H1 (cell line): ENCODE measurements at regions not wholly inside any gene's neighbourhood (a gene's known extent, or its start where the extent isn't known, plus 50 kb on each side); places are given as distances from the start of the nearest gene placed in this dataset.

Experiments
- CTCF ChIA-PET: fragments of 300-600 bp; sonication (Branson Sonifier 250); formaldehyde crosslinking; loops from one replicate; lab custom pipeline; 2021; ENCODE audit not compliant: partially characterized antibody; lab: Charles Lee
- POLR2A ChIA-PET: fragments of 300-600 bp; sonication (Branson Sonifier 250); formaldehyde crosslinking; loops from one replicate; lab custom pipeline; 2021; ENCODE audit warnings: inconsistent platforms; ENCODE audit not compliant: partially characterized antibody; lab: Charles Lee
- DNase-seq, 2 experiments: peaks; one replicate each; pipeline versions ENCODE4 v3.0.0 to v3.0.0-alpha.2; 2010 to 2022; ENCODE audit warnings: low spot score in 2 of 2, low read depth in 1 of 2, mixed read lengths in 1 of 2
- FAIRE-seq: peaks from 2 replicates; lab custom pipeline; 2011; peaks lifted over from hg19 to GRCh38; lab: Jason Lieb, UNC
- H2AFZ ChIP-seq: 2 replicates; pipeline ENCODE4 v1.8.1; 2012; ENCODE audit warnings: low read length, inconsistent platforms
- H2AK5ac ChIP-seq: 2 replicates; pipeline ENCODE4 v1.6.1; 2013; ENCODE audit warnings: low read depth, low read length
- H2BK120ac ChIP-seq: replicated peaks from 2 replicates; pipeline ENCODE3; 2013; ENCODE audit warnings: low read depth, low read length, inconsistent platforms
- H2BK12ac ChIP-seq: 2 replicates; pipeline ENCODE4 v1.6.1; 2013; ENCODE audit warnings: low read depth, low read length
- H2BK15ac ChIP-seq: 2 replicates; pipeline ENCODE4 v1.6.1; 2013; ENCODE audit warnings: low read length
- H2BK20ac ChIP-seq: 2 replicates; pipeline ENCODE4 v1.6.1; 2013; ENCODE audit warnings: low read length
- H2BK5ac ChIP-seq: 2 replicates; pipeline ENCODE4 v1.6.1; 2013; ENCODE audit warnings: low read depth, low read length
- H3K14ac ChIP-seq: 2 replicates; pipeline ENCODE4 v1.6.1; 2013; ENCODE audit warnings: inconsistent platforms; ENCODE audit not compliant: insufficient read length
- H3K18ac ChIP-seq: 2 replicates; pipeline ENCODE4 v1.6.1; 2013; ENCODE audit warnings: low read length; ENCODE audit errors: extremely low read depth
- H3K23ac ChIP-seq: 2 replicates; pipeline ENCODE4 v1.6.1; 2013; ENCODE audit warnings: inconsistent platforms; ENCODE audit not compliant: insufficient read length
- H3K23me2 ChIP-seq: 2 replicates; pipeline ENCODE4 v1.6.1; 2013; ENCODE audit warnings: low read depth, low read length
- H3K27ac ChIP-seq: 2 replicates; pipeline ENCODE4 v1.6.1; 2011; ENCODE audit warnings: low read depth, low read length, inconsistent platforms
- H3K27me3 ChIP-seq, 4 experiments: replicated peaks in 1 of 4; 1 replicate in 1 of 4; 2 replicates in 3 of 4; pipeline versions ENCODE4 v1.6.1 to v1.8.1; 2011 to 2013; ENCODE audit warnings: low read length in 3 of 4, mild to moderate bottlenecking in 3 of 4, inconsistent platforms in 2 of 4, mixed read lengths in 2 of 4, moderate library complexity in 1 of 4; ENCODE audit not compliant: control insufficient read depth in 3 of 4, insufficient read depth in 3 of 4; ENCODE audit errors: extremely low read depth in 1 of 4
- H3K36me3 ChIP-seq, 4 experiments: 2 replicates each; pipeline versions ENCODE4 v1.6.1 to v1.8.1; 2011 to 2013; ENCODE audit warnings: mild to moderate bottlenecking in 4 of 4, low read length in 3 of 4, moderate library complexity in 2 of 4, control low read depth in 1 of 4, inconsistent platforms in 1 of 4; ENCODE audit not compliant: insufficient read depth in 4 of 4, control insufficient read depth in 2 of 4
- H3K4ac ChIP-seq: replicated peaks from 2 replicates; pipeline ENCODE3; 2013; ENCODE audit warnings: low read length, low read depth, mixed read lengths, inconsistent platforms; ENCODE audit not compliant: insufficient read length
- H3K4me1 ChIP-seq, 4 experiments: replicated peaks in 1 of 4; 1 replicate in 1 of 4; 2 replicates in 3 of 4; pipeline versions ENCODE4 v1.6.1 to v1.8.1; 2011 to 2013; ENCODE audit warnings: low read length in 3 of 4, inconsistent platforms in 2 of 4, mixed read lengths in 1 of 4; ENCODE audit not compliant: insufficient read depth in 4 of 4, control insufficient read depth in 3 of 4
- H3K4me2 ChIP-seq, 2 experiments: 2 replicates each; pipeline versions ENCODE4 v1.6.1 to v1.8.1; 2011 to 2013; ENCODE audit warnings: low read depth in 2 of 2, low read length in 2 of 2, control low read depth in 1 of 2, inconsistent platforms in 1 of 2, mild to moderate bottlenecking in 1 of 2; ENCODE audit not compliant: insufficient read depth in 1 of 2
- H3K4me3 ChIP-seq, 4 experiments: fragments of 200-600, 300-600 bp in 1 of 4; sonication (generic), shearing (Covaris generic), sonication (Bioruptor Twin) in 1 of 4; 2 replicates each; pipeline versions ENCODE4 v1.5.1 to v1.8.1; 2011 to 2016; ENCODE audit warnings: low read length in 4 of 4, low read depth in 3 of 4, control low read depth in 2 of 4, inconsistent platforms in 2 of 4, mild to moderate bottlenecking in 2 of 4, mixed read lengths in 1 of 4, moderate library complexity in 1 of 4; ENCODE audit not compliant: insufficient read depth in 2 of 4; ENCODE audit errors: extremely low read depth in 1 of 4
- H3K56ac ChIP-seq: replicated peaks from 2 replicates; pipeline ENCODE3; 2013; ENCODE audit warnings: low read depth, mild to moderate bottlenecking, mixed read lengths, low read length, inconsistent platforms; ENCODE audit not compliant: insufficient read length
- H3K79me1 ChIP-seq: 2 replicates; pipeline ENCODE4 v1.6.1; 2013; ENCODE audit warnings: low read depth, low read length, control low read depth
- H3K79me2 ChIP-seq, 2 experiments: 2 replicates each; pipeline versions ENCODE4 v1.6.1 to v1.8.1; 2012 to 2013; ENCODE audit warnings: low read length in 2 of 2, mild to moderate bottlenecking in 2 of 2, inconsistent platforms in 1 of 2; ENCODE audit not compliant: insufficient read depth in 2 of 2, control insufficient read depth in 1 of 2
- H3K9ac ChIP-seq, 4 experiments: replicated peaks in 1 of 4; 1 replicate in 1 of 4; 2 replicates in 3 of 4; pipeline versions ENCODE4 v1.6.1 to v1.8.1; 2011 to 2013; ENCODE audit warnings: low read depth in 3 of 4, low read length in 3 of 4, control low read depth in 2 of 4, mild to moderate bottlenecking in 2 of 4, moderate library complexity in 2 of 4, inconsistent platforms in 1 of 4; ENCODE audit errors: extremely low read depth in 1 of 4
- H3K9me3 ChIP-seq, 2 experiments: 2 replicates each; pipeline versions ENCODE4 v1.6.1 to v1.8.1; 2012 to 2013; ENCODE audit warnings: mild to moderate bottlenecking in 2 of 2, moderate library complexity in 2 of 2, control low read depth in 1 of 2, inconsistent platforms in 1 of 2, low read depth in 1 of 2, low read length in 1 of 2, mixed read lengths in 1 of 2; ENCODE audit not compliant: insufficient read depth in 2 of 2
- H4K20me1 ChIP-seq, 2 experiments: replicated peaks in 1 of 2; 2 replicates each; pipeline versions ENCODE3 to v1.8.1; 2011 to 2013; ENCODE audit warnings: inconsistent platforms in 2 of 2, low read length in 2 of 2, mild to moderate bottlenecking in 1 of 2; ENCODE audit not compliant: insufficient read depth in 2 of 2, control insufficient read depth in 1 of 2
- H4K5ac ChIP-seq: 2 replicates; pipeline ENCODE4 v1.6.1; 2013; ENCODE audit warnings: low read length, low read depth, mixed read lengths, inconsistent platforms; ENCODE audit not compliant: insufficient read length
- H4K8ac ChIP-seq: 2 replicates; pipeline ENCODE4 v1.8.0; 2013; ENCODE audit warnings: mild to moderate bottlenecking, moderate library complexity, low read length, inconsistent platforms; ENCODE audit not compliant: insufficient read depth; ENCODE audit errors: extremely low read depth
- H4K91ac ChIP-seq: replicated peaks from 2 replicates; pipeline ENCODE3; 2013; ENCODE audit warnings: low read length, mixed read lengths, inconsistent platforms; ENCODE audit not compliant: insufficient read length
- BRCA1 ChIP-seq: IDR thresholded peaks from 2 replicates; pipeline ENCODE4 v1.6.1; 2012; ENCODE audit warnings: low read depth, low read length, improper control_type of control experiment
- CBX5 ChIP-seq: fragments of 300-800, 300-1000 bp; sonication (generic); IDR thresholded peaks from 2 replicates; pipeline ENCODE4 v1.7.1; 2016; ENCODE audit warnings: antibody characterized with exemption, low read length, low read depth
- CBX8 ChIP-seq: fragments of 300-800, 300-1000 bp; sonication (generic); IDR thresholded peaks from 2 replicates; pipeline ENCODE4 v1.7.1; 2016; ENCODE audit warnings: low read depth, low read length, borderline replicate concordance
- CHD2 ChIP-seq: IDR thresholded peaks from 2 replicates; pipeline ENCODE4 v1.6.1; 2012; ENCODE audit warnings: low read length, improper control_type of control experiment
- NANOG ChIP-seq: IDR thresholded peaks from 2 replicates; pipeline ENCODE4 v1.6.1; 2011; ENCODE audit warnings: low read length, low read depth, mild to moderate bottlenecking, inconsistent platforms; ENCODE audit not compliant: insufficient read depth, poor library complexity, severe bottlenecking
- POLR2A ChIP-seq, 2 experiments: IDR thresholded peaks; 1 replicate in 1 of 2; 2 replicates in 1 of 2; pipeline ENCODE4 v1.6.1; 2011; ENCODE audit warnings: low read depth in 2 of 2, low read length in 2 of 2, mild to moderate bottlenecking in 2 of 2; ENCODE audit errors: control extremely low read depth in 1 of 2
- SAP30 ChIP-seq: fragments of 300-600 bp; sonication (generic); IDR thresholded peaks from 2 replicates; pipeline ENCODE4 v1.7.1; 2012; ENCODE audit warnings: low read length, moderate library complexity, mild to moderate bottlenecking, inconsistent platforms; ENCODE audit not compliant: insufficient read depth, insufficient replicate concordance
- SIN3A ChIP-seq, 2 experiments: IDR thresholded peaks in 1 of 2; conservative IDR thresholded peaks in 1 of 2; 2 replicates each; pipeline ENCODE4 v1.6.1; 2011 to 2012; ENCODE audit warnings: low read length in 2 of 2, improper control_type of control experiment in 1 of 2, low read depth in 1 of 2, mild to moderate bottlenecking in 1 of 2
- SIRT6 ChIP-seq: IDR thresholded peaks from one replicate; pipeline ENCODE4 v1.7.1; 2012; ENCODE audit warnings: low read length, inconsistent platforms
- TBP ChIP-seq: IDR thresholded peaks from 2 replicates; pipeline ENCODE4 v1.6.1; 2011; ENCODE audit warnings: low read depth, low read length, improper control_type of control experiment
- YY1 ChIP-seq: IDR thresholded peaks from 2 replicates; pipeline ENCODE4 v1.6.1; 2011; ENCODE audit warnings: low read depth, mild to moderate bottlenecking, low read length
- WGBS, 2 experiments: shearing (Covaris generic) in 1 of 2; methylation state at CpG; one replicate each; pipeline versions ENCODE4 v1.1.6 to v1.1.7; 2013 to 2015; ENCODE audit warnings: low lambda C conversion rate in 2 of 2, mixed read lengths in 2 of 2, inconsistent platforms in 1 of 2, low coverage in 1 of 2, missing lambda C conversion rate in 1 of 2; ENCODE audit not compliant: insufficient replicate concordance in 2 of 2, insufficient coverage in 1 of 2, insufficient read length in 1 of 2; ENCODE audit errors: extremely low coverage in 1 of 2, missing lambda C conversion rate in 1 of 2; 5-methylcytosine and 5-hydroxymethylcytosine counted together
- TF ChIP-seq, protein P1 (sequence below): IDR thresholded peaks from 2 replicates; pipeline ENCODE4 v1.6.1; 2012; ENCODE audit warnings: inconsistent platforms

DNA sequence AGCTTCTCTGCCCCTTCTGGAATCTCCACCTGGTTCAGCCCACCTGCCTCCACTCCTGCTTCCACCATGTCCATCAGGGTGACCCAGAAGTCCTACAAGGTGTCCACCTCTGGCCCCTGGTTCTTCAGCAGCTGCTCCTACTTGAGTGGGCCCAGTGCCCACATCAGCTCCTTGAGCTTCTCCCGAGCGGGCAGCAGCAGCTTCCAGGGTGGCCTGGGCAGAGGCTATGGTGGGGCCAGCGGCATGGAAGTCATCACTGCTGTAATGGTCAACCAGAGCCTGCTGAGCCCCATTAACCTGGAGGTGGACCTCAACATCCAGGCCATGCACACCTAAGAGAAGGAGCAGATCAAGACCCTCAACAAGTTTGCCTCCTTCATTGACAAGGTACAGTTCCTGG, 74.4 kb upstream of the ZXDA start:
- Histone ChIP-seq H3K9ac (no peak overlapping the region), H3K14ac (no peak overlapping the region), H4K8ac (no peak overlapping the region), H3K23ac (no peak overlapping the region), H2AFZ (no peak overlapping the region), H2BK5ac (no peak overlapping the region), H2BK20ac (no peak overlapping the region), H3K18ac (no peak overlapping the region), H2AK5ac (no peak overlapping the region), H4K91ac (no peak overlapping the region), H2BK15ac (no peak overlapping the region), H3K4me1 (no peaks in the 10 kb centered on the region), H2BK12ac (no peak overlapping the region), H3K4ac (no peak overlapping the region), H3K27ac (no peak overlapping the region), H3K27me3 (no peaks in the 10 kb centered on the region), H2BK120ac (no peak overlapping the region), H3K79me1 (no peaks in the 10 kb centered on the region), H3K23me2 (no peaks in the 10 kb centered on the region), H3K4me3 (no peak overlapping the region), H3K4me2 (no peak overlapping the region), H3K9me3 (peaks cover 2 to 28% of the 10 kb centered on the region in 2 experiments; a peak in 2 of 4 replicates), H3K79me2 (no peaks in the 10 kb centered on the region), H3K36me3 (no peaks in the 10 kb centered on the region), H4K5ac (no peak overlapping the region), H3K56ac (no peak overlapping the region), H4K20me1 (no peaks in the 10 kb centered on the region)
- no peak for DNase-seq
- WGBS, 2 experiments, result 80% methylated on average over 2 of the region's 3 CpGs; no CpG with 5 or more reads in 1 of the 2 experiments
- TF ChIP-seq NANOG (no peak), SIN3A (conservative IDR thresholded peaks at IDR 0.05 in 1 of 2, IDR thresholded peaks at IDR 0.05 in 1 of 2; ENCODE audit: low read depth in 1 of 2, low read length in 2 of 2) (no peak), SIRT6 (no peak), CBX5 (no peak), CBX8 (no peak), YY1 (no peak), SAP30 (no peak), POLR2A (IDR thresholded peaks at IDR 0.05; ENCODE audit: control extremely low read depth in 1 of 2, low read depth in 2 of 2, low read length in 2 of 2) (no peak), BRCA1 (no peak), CHD2 (no peak), TBP (no peak)
- TF ChIP-seq, protein P1, sequence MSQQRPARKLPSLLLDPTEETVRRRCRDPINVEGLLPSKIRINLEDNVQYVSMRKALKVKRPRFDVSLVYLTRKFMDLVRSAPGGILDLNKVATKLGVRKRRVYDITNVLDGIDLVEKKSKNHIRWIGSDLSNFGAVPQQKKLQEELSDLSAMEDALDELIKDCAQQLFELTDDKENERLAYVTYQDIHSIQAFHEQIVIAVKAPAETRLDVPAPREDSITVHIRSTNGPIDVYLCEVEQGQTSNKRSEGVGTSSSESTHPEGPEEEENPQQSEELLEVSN, result no peak
- ChIA-PET CTCF (interaction anchor here (0.6 to 1.6 kb wide), 2 partner anchors 10 to 1713 kb away, joined by 4 to 6 read pairs; no protein-coding TSS in a partner anchor), POLR2A (no interaction called here)
- FAIRE-seq, result no peak
